HEK293T (cell line): ENCODE measurements at regions not wholly inside any gene's neighbourhood (a gene's known extent, or its start where the extent isn't known, plus 50 kb on each side); places are given as distances from the start of the nearest gene placed in this dataset.
"Not testable (repeated sequence)": the region's sequence is repeated elsewhere in the genome, so short reads cannot be mapped to it uniquely, and the experiment has no call there.

ENCODE experiments used
- CTCF ChIA-PET: fragments of 350-600 bp; formaldehyde crosslinking; extraction: SDS; loops from one replicate; lab custom pipeline; 2021; ENCODE audit warnings: antibody characterized with exemption, inconsistent platforms; lab: Yijun Ruan, JAX
- POLR2A ChIA-PET: fragments of 350-600 bp; formaldehyde crosslinking; extraction: SDS; loops from one replicate; lab custom pipeline; 2020; ENCODE audit warnings: antibody characterized with exemption, inconsistent platforms; lab: Yijun Ruan, JAX
- DNase-seq: peaks from one replicate; pipeline ENCODE4 v3.0.0; 2012; ENCODE audit warnings: mixed read lengths; ENCODE audit errors: extremely low spot score
- ARNT ChIP-seq: fragments of 450-650 bp; IDR thresholded peaks from 2 replicates; pipeline ENCODE4 v1.6.1; 2017; ENCODE audit warnings: mild to moderate bottlenecking
- BHLHE40 ChIP-seq: fragments of 450-650 bp; IDR thresholded peaks from 2 replicates; pipeline ENCODE4 v1.6.1; 2016; ENCODE audit warnings: mild to moderate bottlenecking, moderate library complexity, borderline replicate concordance
- CTBP1 ChIP-seq: fragments of 450-650 bp; IDR thresholded peaks from 2 replicates; pipeline ENCODE4 v1.6.1; 2016; ENCODE audit warnings: borderline replicate concordance
- ELF4 ChIP-seq: fragments of 450-650 bp; IDR thresholded peaks from 2 replicates; pipeline ENCODE4 v1.6.1; 2017; ENCODE audit warnings: antibody characterized with exemption
- FOXA1 ChIP-seq: fragments of 450-650 bp; IDR thresholded peaks from 2 replicates; pipeline ENCODE4 v1.6.1; 2016; ENCODE audit warnings: mild to moderate bottlenecking
- FOXK2 ChIP-seq: fragments of 450-650 bp; IDR thresholded peaks from 2 replicates; pipeline ENCODE4 v1.6.1; 2016; ENCODE audit warnings: mild to moderate bottlenecking
- FOXM1 ChIP-seq: fragments of 450-650 bp; IDR thresholded peaks from 2 replicates; pipeline ENCODE4 v1.6.1; 2017; ENCODE audit warnings: mild to moderate bottlenecking, borderline replicate concordance
- HDGF ChIP-seq: fragments of 450-650 bp; IDR thresholded peaks from 2 replicates; pipeline ENCODE4 v1.6.1; 2017; ENCODE audit warnings: antibody characterized with exemption, borderline replicate concordance
- L3MBTL2 ChIP-seq: fragments of 450-650 bp; conservative IDR thresholded peaks from 2 replicates; pipeline ENCODE4 v1.6.1; 2016; ENCODE audit warnings: mild to moderate bottlenecking
- LEF1 ChIP-seq: fragments of 450-650 bp; IDR thresholded peaks from 2 replicates; pipeline ENCODE4 v1.6.1; 2017; ENCODE audit warnings: mild to moderate bottlenecking, borderline replicate concordance
- NFRKB ChIP-seq: fragments of 450-650 bp; IDR thresholded peaks from 2 replicates; pipeline ENCODE4 v1.6.1; 2016; ENCODE audit warnings: mild to moderate bottlenecking, moderate library complexity
- PKNOX1 ChIP-seq: fragments of 450-650 bp; IDR thresholded peaks from 2 replicates; pipeline ENCODE4 v1.6.1; 2016
- SP1 ChIP-seq: fragments of 450-650 bp; IDR thresholded peaks from 2 replicates; pipeline ENCODE4 v1.6.1; 2017
- SUZ12 ChIP-seq: fragments of 450-650 bp; IDR thresholded peaks from 2 replicates; pipeline ENCODE4 v1.6.1; 2016; ENCODE audit warnings: mild to moderate bottlenecking
- TARDBP ChIP-seq: fragments of 450-650 bp; IDR thresholded peaks from 2 replicates; pipeline ENCODE4 v1.6.1; 2016
- ZNF384 ChIP-seq: fragments of 450-650 bp; IDR thresholded peaks from 2 replicates; pipeline ENCODE4 v1.6.1; 2016

GRCh38 chr3:112755845-112756613, 90.6 kb downstream of the CD200R1L start:
- CTCF ChIA-PET, result no interaction called here
- no peak for DNase-seq
- POLR2A ChIA-PET, result no interaction called here
- TF ChIP-seq BHLHE40 (no peak), FOXK2 (no peak), FOXM1 (no peak), ARNT (no peak), SUZ12 (no peak), LEF1 (no peak), CTBP1 (no peak), FOXA1 (no peak), NFRKB (no peak), PKNOX1 (no peak), HDGF (no peak), SP1 (no peak), L3MBTL2 (no peak)

- DNase-seq, CTCF ChIA-PET, POLR2A ChIA-PET: not testable (repeated sequence)
Measured at GRCh38 chr3:112755046-112755445, 91.6 kb downstream of the CD200R1L start.

- TF ChIP-seq SP1, result no peak
- no peak for TF ChIP-seq FOXA1
- TF ChIP-seq NFRKB, result no peak
- TF ChIP-seq ARNT, result no peak
- no peak for TF ChIP-seq HDGF
- TF ChIP-seq LEF1, result peak; percentile 29; the same call in 1 of the 2 replicates
- TF ChIP-seq PKNOX1, result peak; percentile 95
- TF ChIP-seq CTBP1, result peak; percentile 94
- no peak for TF ChIP-seq L3MBTL2
- no peak for TF ChIP-seq FOXM1
- no peak for TF ChIP-seq TARDBP
- TF ChIP-seq ELF4, result no peak
- TF ChIP-seq ZNF384, result peak; percentile 26; the same call in 1 of the 2 replicates
- no peak for TF ChIP-seq SUZ12
- peak; percentile 46; the same call in 1 of the 2 replicates for TF ChIP-seq FOXK2
- TF ChIP-seq BHLHE40, result no peak
- ChIA-PET CTCF (interaction anchor here (0.6 to 1.5 kb wide), 4 partner anchors 14 to 640 kb away, joined by 3 to 7 read pairs (median 4); no protein-coding TSS in a partner anchor), POLR2A (interaction anchor here (0.6 to 1.0 kb wide), 3 partner anchors 8 to 268 kb away, joined by 3 read pairs; partner anchors contain the start of gene GTPBP8)
- peak; percentile 17 for DNase-seq
Measured at GRCh38 chr3:112751564-112752512, 94.8 kb downstream of the CD200R1L start.

GRCh38 chr3:112751061-112751460, 95.6 kb downstream of the CD200R1L start:
- ChIA-PET CTCF (interaction anchor here (1.1 to 1.5 kb wide), 2 partner anchors 16 to 167 kb away, joined by 4 to 7 read pairs; no protein-coding TSS in a partner anchor), POLR2A (interaction anchor here (0.7 kb wide), 1 partner anchor 9 kb away, joined by 3 read pairs; no protein-coding TSS in a partner anchor)

GRCh38 chr3:112747624-112748023, 99.0 kb downstream of the CD200R1L start:
- TF ChIP-seq NFRKB (no peak), ELF4 (no peak), SP1 (no peak), ZNF384 (no peak), PKNOX1 (no peak), FOXM1 (no peak), FOXK2 (no peak), HDGF (no peak), TARDBP (no peak), ARNT (no peak), SUZ12 (no peak), CTBP1 (no peak), L3MBTL2 (no peak), BHLHE40 (no peak), FOXA1 (no peak), LEF1 (no peak)
- no peak for DNase-seq
- ChIA-PET POLR2A (no interaction called here), CTCF (interaction anchor here (2.4 kb wide), 1 partner anchor 13 kb away, joined by 9 read pairs; no protein-coding TSS in a partner anchor)

More at GRCh38 chr3:112751061-112751460, 95.6 kb downstream of the CD200R1L start:
- DNase-seq, result no peak
- no peak for TF ChIP-seq FOXA1
- no peak for TF ChIP-seq ELF4
- no peak for TF ChIP-seq FOXK2
- TF ChIP-seq L3MBTL2, result no peak
- no peak for TF ChIP-seq PKNOX1
- TF ChIP-seq LEF1, result no peak
- no peak for TF ChIP-seq SUZ12
- TF ChIP-seq ARNT, result no peak
